GM12878 (cell line): ENCODE measurements at regions not wholly inside any gene's neighbourhood (a gene's known extent, or its start where the extent isn't known, plus 50 kb on each side); places are given as distances from the start of the nearest gene placed in this dataset.
"Not testable (repeated sequence)": the region's sequence is repeated elsewhere in the genome, so short reads cannot be mapped to it uniquely, and the experiment has no call there.

Experiments
- ATAC-seq: fragments of 200-7000 bp; cut with Tn5 transposase; 3 replicates; pipeline ENCODE4 v1.9.1; 2020; ENCODE audit warnings: mild to moderate bottlenecking, moderate library complexity
- BruUV-seq: library from RNA; stranded (reverse); fragments of 400-500 nt; replicated peaks from 2 replicates; lab custom pipeline; 2021; lab: Mats Ljungman, UMichigan
- CTCF ChIA-PET: fragments of 300-600 bp; sonication (Branson Sonifier 250); formaldehyde crosslinking; extraction: SDS; loops from one replicate; lab custom pipeline; 2021; ENCODE audit warnings: inconsistent platforms; lab: Yijun Ruan, JAX
- POLR2A ChIA-PET: fragments of 350-600 bp; formaldehyde crosslinking; extraction: SDS; loops from one replicate; lab custom pipeline; 2021; ENCODE audit warnings: inconsistent platforms; lab: Charles Lee
- RAD21 ChIA-PET: fragments of 300-600 bp; sonication (Branson Sonifier 250); formaldehyde crosslinking; loops from one replicate; lab custom pipeline; 2023; ENCODE audit warnings: antibody characterized with exemption; ENCODE audit not compliant: unreplicated experiment; lab: Charles Lee
- SMC1A ChIA-PET: fragments of 300-600 bp; sonication (Branson Sonifier 250); formaldehyde crosslinking; loops from one replicate; lab custom pipeline; 2023; ENCODE audit not compliant: unreplicated experiment, uncharacterized antibody; lab: Charles Lee
- DNase-seq: peaks from one replicate; pipeline ENCODE4 v3.0.0-alpha.2; 2011; ENCODE audit warnings: low read depth, low spot score
- FAIRE-seq: peaks from 3 replicates; lab custom pipeline; 2011; peaks lifted over from hg19 to GRCh38; lab: Jason Lieb, UNC
- H2AFZ ChIP-seq: 2 replicates; pipeline ENCODE4 v1.6.0; 2011; ENCODE audit warnings: low read depth, low read length, control low read depth; ENCODE audit not compliant: control insufficient read depth
- H3K27ac ChIP-seq: 2 replicates; pipeline ENCODE4 v1.5.1; 2011; ENCODE audit warnings: control low read depth; ENCODE audit not compliant: control insufficient read depth, insufficient read depth
- H3K27me3 ChIP-seq, 2 experiments: replicated peaks in 1 of 2; 2 replicates each; pipeline versions ENCODE4 v1.6.0 to v1.6.1; 2011; ENCODE audit warnings: low read length in 1 of 2; ENCODE audit not compliant: control insufficient read depth in 2 of 2, insufficient read depth in 2 of 2
- H3K36me3 ChIP-seq, 2 experiments: 2 replicates each; pipeline ENCODE4 v1.5.1; 2011; ENCODE audit warnings: low read length in 1 of 2; ENCODE audit not compliant: control insufficient read depth in 2 of 2, insufficient read depth in 2 of 2
- H3K4me1 ChIP-seq: 2 replicates; pipeline ENCODE4 v1.6.1; 2011; ENCODE audit warnings: mild to moderate bottlenecking, low read length, moderate library complexity, mixed read lengths; ENCODE audit not compliant: control insufficient read depth, insufficient read depth
- H3K4me2 ChIP-seq: 2 replicates; pipeline ENCODE4 v1.6.0; 2011; ENCODE audit warnings: control low read depth; ENCODE audit not compliant: control insufficient read depth, insufficient read depth
- H3K4me3 ChIP-seq: fragments of 200-600 bp; sonication (generic); 2 replicates; pipeline ENCODE4 v1.5.1; 2016
- H3K79me2 ChIP-seq: 2 replicates; pipeline ENCODE4 v1.6.0; 2011; ENCODE audit warnings: low read length; ENCODE audit not compliant: control insufficient read depth, insufficient read depth
- H3K9ac ChIP-seq: 2 replicates; pipeline ENCODE4 v1.8.0; 2011; ENCODE audit warnings: low read length, control low read depth, mixed read lengths; ENCODE audit not compliant: control insufficient read depth, insufficient read depth
- H3K9me3 ChIP-seq: replicated peaks from 3 replicates; pipeline ENCODE4 v1.5.1; 2011; ENCODE audit warnings: mild to moderate bottlenecking, low read length; ENCODE audit not compliant: control insufficient read depth, insufficient read depth
- H4K20me1 ChIP-seq: 2 replicates; pipeline ENCODE4 v1.6.0; 2011; ENCODE audit not compliant: control insufficient read depth, insufficient read depth
- BACH1 ChIP-seq: fragments of 450-650 bp; IDR thresholded peaks from 2 replicates; pipeline ENCODE4 v1.6.1; 2017; ENCODE audit warnings: mild to moderate bottlenecking, borderline replicate concordance
- SMAD5 ChIP-seq: IDR thresholded peaks from 2 replicates; pipeline ENCODE4 v1.6.1; 2016; ENCODE audit warnings: antibody characterized with exemption, low read depth
- SP1 ChIP-seq: IDR thresholded peaks from one replicate; pipeline ENCODE4 v1.6.1; 2011; ENCODE audit warnings: low read depth, low read length
- TARDBP ChIP-seq: IDR thresholded peaks from 2 replicates; pipeline ENCODE4 v1.6.1; 2016; ENCODE audit warnings: borderline replicate concordance
- ZZZ3 ChIP-seq: IDR thresholded peaks from 2 replicates; pipeline ENCODE4 v1.6.1; 2011; ENCODE audit warnings: low read depth; ENCODE audit not compliant: control insufficient read depth, insufficient read length
- WGBS: methylation state at CpG from one replicate; pipeline ENCODE4 v1.1.6; 2016; ENCODE audit warnings: low lambda C conversion rate; ENCODE audit not compliant: insufficient replicate concordance, insufficient coverage; ENCODE audit errors: missing lambda C conversion rate; 5-methylcytosine and 5-hydroxymethylcytosine counted together
- in situ Hi-C: fragments of 300-500 bp; cut with MboI; formaldehyde crosslinking; loops from 9 replicates; pipeline ENCODE4 v1.14.3; 2018; ENCODE audit warnings: mixed read lengths
- intact Hi-C: fragments of 100-400 bp; cut with micrococcal nuclease; formaldehyde crosslinking; loops from one replicate; pipeline ENCODE4 v1.14.2; 2022; ENCODE audit not compliant: unreplicated experiment
- TF ChIP-seq, protein P1 (sequence below), 3 experiments: IDR thresholded peaks in 2 of 3; conservative IDR thresholded peaks in 1 of 3; 2 replicates each; pipeline ENCODE4 v1.5.1; 2011; ENCODE audit warnings: low read depth in 3 of 3, low read length in 3 of 3, mild to moderate bottlenecking in 3 of 3, control low read depth in 2 of 3, moderate library complexity in 2 of 3, inconsistent platforms in 1 of 3, mixed read lengths in 1 of 3; ENCODE audit not compliant: control insufficient read depth in 2 of 3, insufficient read depth in 1 of 3; ENCODE audit errors: extremely low read depth in 1 of 3
- TF ChIP-seq, protein P2 (sequence below): fragments of 450-650 bp; IDR thresholded peaks from 2 replicates; pipeline ENCODE4 v1.6.1; 2014; ENCODE audit warnings: mild to moderate bottlenecking

DNA sequence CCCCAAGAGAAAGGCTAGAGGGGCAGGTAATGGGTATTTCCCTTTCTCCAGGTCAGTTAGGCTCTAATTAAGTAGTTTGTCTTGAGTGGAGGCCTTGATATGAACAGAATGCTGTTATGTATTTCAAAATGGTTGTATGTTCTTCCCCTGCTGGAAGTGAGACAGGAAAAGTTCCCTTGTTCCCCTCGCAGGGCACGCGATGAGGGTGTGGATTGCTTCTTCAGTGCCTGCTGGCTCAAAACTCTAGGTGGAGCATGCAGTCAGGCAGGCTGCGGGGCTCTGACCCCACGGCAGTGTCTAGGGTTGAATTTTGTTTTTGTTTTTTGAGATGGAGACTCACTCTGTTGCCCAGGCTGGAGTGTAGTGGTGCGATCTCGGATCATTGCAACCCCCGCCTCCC, 110.4 kb upstream of the XIST start:
- Histone ChIP-seq H2AFZ (no peak overlapping the region), H3K9me3 (no peaks in the 10 kb centered on the region), H3K27ac (no peak overlapping the region), H4K20me1 (no peaks in the 10 kb centered on the region; the same call in 1 of the 2 replicates), H3K4me2 (no peak overlapping the region), H3K4me3 (no peak overlapping the region), H3K4me1 (no peaks in the 10 kb centered on the region), H3K79me2 (peaks cover 16% of the 10 kb centered on the region), H3K36me3 (peaks cover 4 to 6% of the 10 kb centered on the region in 2 experiments), H3K9ac (no peak overlapping the region), H3K27me3 (no peaks in the 10 kb centered on the region)
- DNase-seq (no peak), FAIRE-seq (no peak), ATAC-seq (no peak)
- ChIA-PET SMC1A (no interaction called here), POLR2A (no interaction called here), RAD21 (no interaction called here), CTCF (no interaction called here)
- intact Hi-C loops (no loop called here), in situ Hi-C loops (no loop called here)
- BruUV-seq, result no TSS peak
- TF ChIP-seq, protein P1, sequence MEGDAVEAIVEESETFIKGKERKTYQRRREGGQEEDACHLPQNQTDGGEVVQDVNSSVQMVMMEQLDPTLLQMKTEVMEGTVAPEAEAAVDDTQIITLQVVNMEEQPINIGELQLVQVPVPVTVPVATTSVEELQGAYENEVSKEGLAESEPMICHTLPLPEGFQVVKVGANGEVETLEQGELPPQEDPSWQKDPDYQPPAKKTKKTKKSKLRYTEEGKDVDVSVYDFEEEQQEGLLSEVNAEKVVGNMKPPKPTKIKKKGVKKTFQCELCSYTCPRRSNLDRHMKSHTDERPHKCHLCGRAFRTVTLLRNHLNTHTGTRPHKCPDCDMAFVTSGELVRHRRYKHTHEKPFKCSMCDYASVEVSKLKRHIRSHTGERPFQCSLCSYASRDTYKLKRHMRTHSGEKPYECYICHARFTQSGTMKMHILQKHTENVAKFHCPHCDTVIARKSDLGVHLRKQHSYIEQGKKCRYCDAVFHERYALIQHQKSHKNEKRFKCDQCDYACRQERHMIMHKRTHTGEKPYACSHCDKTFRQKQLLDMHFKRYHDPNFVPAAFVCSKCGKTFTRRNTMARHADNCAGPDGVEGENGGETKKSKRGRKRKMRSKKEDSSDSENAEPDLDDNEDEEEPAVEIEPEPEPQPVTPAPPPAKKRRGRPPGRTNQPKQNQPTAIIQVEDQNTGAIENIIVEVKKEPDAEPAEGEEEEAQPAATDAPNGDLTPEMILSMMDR (IDR thresholded peaks at IDR 0.05 in 2 of 3, conservative IDR thresholded peaks at IDR 0.05 in 1 of 3; ENCODE audit: control insufficient read depth in 2 of 3, extremely low read depth in 1 of 3, insufficient read depth in 1 of 3, low read depth in 3 of 3, low read length in 3 of 3), result no peak
- no peak for TF ChIP-seq SMAD5
- TF ChIP-seq TARDBP, result no peak
- TF ChIP-seq, protein P2, sequence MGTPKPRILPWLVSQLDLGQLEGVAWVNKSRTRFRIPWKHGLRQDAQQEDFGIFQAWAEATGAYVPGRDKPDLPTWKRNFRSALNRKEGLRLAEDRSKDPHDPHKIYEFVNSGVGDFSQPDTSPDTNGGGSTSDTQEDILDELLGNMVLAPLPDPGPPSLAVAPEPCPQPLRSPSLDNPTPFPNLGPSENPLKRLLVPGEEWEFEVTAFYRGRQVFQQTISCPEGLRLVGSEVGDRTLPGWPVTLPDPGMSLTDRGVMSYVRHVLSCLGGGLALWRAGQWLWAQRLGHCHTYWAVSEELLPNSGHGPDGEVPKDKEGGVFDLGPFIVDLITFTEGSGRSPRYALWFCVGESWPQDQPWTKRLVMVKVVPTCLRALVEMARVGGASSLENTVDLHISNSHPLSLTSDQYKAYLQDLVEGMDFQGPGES, result no peak
- TF ChIP-seq SP1, result no peak
- no peak for TF ChIP-seq ZZZ3
- no peak for TF ChIP-seq BACH1
- WGBS, result 100% methylated on average over 8 of the region's 8 CpGs

GRCh38 chrX:73961867-73962266, 109.4 kb upstream of the XIST start:
- in situ Hi-C loops, POLR2A ChIA-PET, H3K9ac ChIP-seq, H3K4me2 ChIP-seq, H3K27ac ChIP-seq, DNase-seq, ATAC-seq, H3K9me3 ChIP-seq, CTCF ChIA-PET, H4K20me1 ChIP-seq, RAD21 ChIA-PET, H3K36me3 ChIP-seq, intact Hi-C loops, BruUV-seq, H3K4me3 ChIP-seq, FAIRE-seq, H3K27me3 ChIP-seq, SMC1A ChIA-PET, H3K4me1 ChIP-seq, H2AFZ ChIP-seq: not testable (repeated sequence)
- 95% methylated on average over 3 of the region's 6 CpGs for WGBS
- peaks cover 17% of the 10 kb centered on the region for H3K79me2 ChIP-seq
